Heart left ventricle (tissue), 16 donors: ENCODE measurements at regions not wholly inside any gene's neighbourhood (a gene's known extent, or its start where the extent isn't known, plus 50 kb on each side); places are given as distances from the start of the nearest gene placed in this dataset.

Experiments
- ATAC-seq, 4 donors: fragments of 200-7000 bp; cut with Tn5 transposase; one replicate each; pipeline ENCODE4 v1.9.1; 2020 to 2022; ENCODE audit warnings: moderate library complexity in 4 of 4, mild to moderate bottlenecking in 3 of 4, moderate number of reproducible peaks in 1 of 4
- DNase-seq, 5 donors: peaks; one replicate each; pipeline ENCODE4 v3.0.0-alpha.2; 2020
- H3K27ac ChIP-seq, 12 donors: fragments of 200-600 bp; sonication (generic) in 4 of 12; one replicate each; pipeline versions ENCODE4 v1.5.0 to v1.8.0; 2016 to 2022; ENCODE audit warnings: mild to moderate bottlenecking in 2 of 12
- H3K27me3 ChIP-seq, 9 donors: fragments of 200-600 bp; sonication (generic) in 2 of 9; one replicate each; pipeline versions ENCODE4 v1.5.1 to v1.8.0; 2016 to 2022; ENCODE audit warnings: mild to moderate bottlenecking in 3 of 9
- H3K36me3 ChIP-seq, 9 donors: fragments of 200-600 bp; sonication (generic) in 2 of 9; one replicate each; pipeline versions ENCODE4 v1.5.0 to v1.8.0; 2018 to 2022; ENCODE audit warnings: mild to moderate bottlenecking in 2 of 9
- H3K4me1 ChIP-seq, 12 donors: fragments of 200-600 bp; sonication (generic) in 4 of 12; one replicate each; pipeline versions ENCODE4 v1.5.0 to v1.8.0; 2016 to 2022; ENCODE audit warnings: mild to moderate bottlenecking in 3 of 12
- H3K4me3 ChIP-seq, 12 donors: fragments of 200-600 bp; sonication (generic) in 4 of 12; one replicate each; pipeline versions ENCODE4 v1.5.0 to v1.8.0; 2017 to 2022; ENCODE audit warnings: mild to moderate bottlenecking in 9 of 12, moderate library complexity in 4 of 12
- H3K9me3 ChIP-seq, 12 donors: fragments of 200-600 bp; sonication (generic) in 4 of 12; one replicate each; pipeline versions ENCODE4 v1.5.0 to v1.8.0; 2016 to 2022; ENCODE audit warnings: mild to moderate bottlenecking in 1 of 12
- CTCF ChIP-seq, 12 donors: fragments of 200-600 bp; sonication (generic) in 4 of 12; IDR thresholded peaks; one replicate each; pipeline versions ENCODE4 v1.5.0 to v1.8.0; 2018 to 2022; ENCODE audit warnings: antibody characterized with exemption in 12 of 12, mild to moderate bottlenecking in 5 of 12
- POLR2A ChIP-seq, 2 donors: fragments of 450-650 bp; IDR thresholded peaks; one replicate each; pipeline ENCODE4 v1.6.1; 2017; ENCODE audit warnings: antibody characterized with exemption in 2 of 2, mild to moderate bottlenecking in 2 of 2, moderate library complexity in 2 of 2
- WGBS, 4 donors: extraction: QIAGEN DNeasy Blood & Tissue Kit in 2 of 4; methylation state at CpG; one replicate each; pipeline versions ENCODE4 v1.1.5 to v1.1.7; 2013 to 2018; 5-methylcytosine and 5-hydroxymethylcytosine counted together
- intact Hi-C, 10 donors: fragments of 100-400 bp; cut with DNase I; formaldehyde crosslinking; loops; one replicate each; pipeline versions ENCODE4 v1.11.1 to v1.14.2; 2022
- donor health status: ischemic (EF 13 %, LVEDD 7.1; RV severe dilation, severe dysfunction).
- donor health status: healthy with polysubstance abuse.
- donor health status: DM: no; HTN: yes; CAD: no.
- donor health status: DM: no; HTN: no; CAD: no.
- donor health status: ischemic (EF 25% LVEDD 6.9; RV normal size, moderate dysfunction).
- donor health status: ischemic (EF 25% LVEDD 5.7; RV mildly dilated, moderate dysfunction).
- donor health status: healthy.
- donor health status: DM: yes; HTN: yes; CAD: no.
- donor health status: ischemic (EF 35%, LVEDD 5.7; RV mildly dilated, moderate dysfunction).
- donor health status: nonischemic (EF 11% LVEDD 7.7; RV severe dilation, severe dysfunction).
- donor health status: DM: yes; HTN: yes; CAD: no.
- donor health status: PGD.
- donor health status: ischemic (EF 29% LVEDD 5.4; RV normal size, mild dysfunction).
- donor health status: nonischemic (EF 23%, LVEDD 6.1; RV moderate dilation, normal function).

DNA sequence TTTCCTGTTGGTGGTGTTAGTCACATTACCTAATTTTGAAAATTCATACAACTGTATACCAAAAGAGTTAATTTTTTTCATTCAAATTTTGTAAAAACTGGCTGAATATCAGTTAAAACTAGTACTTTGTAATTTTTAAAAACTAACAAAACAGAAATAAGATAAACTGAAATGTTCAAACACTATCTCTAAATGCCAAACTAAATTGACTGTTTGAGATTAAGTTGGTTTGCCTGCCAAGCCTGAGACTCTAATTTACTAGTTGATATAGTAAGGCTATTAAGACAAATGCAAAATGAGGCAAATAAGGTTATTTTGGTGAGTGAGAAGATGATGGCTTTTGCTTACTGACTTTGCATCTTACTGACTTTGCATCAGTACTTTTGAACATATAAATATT lies 1134.9 kb upstream of the LRRN3 start:
- Histone ChIP-seq H3K27ac (no peak overlapping the region), H3K36me3 (no peaks in the 10 kb centered on the region), H3K4me3 (no peak overlapping the region), H3K9me3 (peaks cover 0 to 2% (median 0%) of the 10 kb centered on the region in 12 donors), H3K4me1 (no peaks in the 10 kb centered on the region), H3K27me3 (no peaks in the 10 kb centered on the region)
- no peak for ATAC-seq
- no peak for TF ChIP-seq CTCF (IDR thresholded peaks at IDR 0.05)
- no peak for TF ChIP-seq POLR2A (IDR thresholded peaks at IDR 0.05)
- DNase-seq = no peak
- intact Hi-C loops = no loop called here

GRCh38 chr7:109956916-109957315 lies 1134.0 kb upstream of the LRRN3 start:
- no peak for ATAC-seq
- intact Hi-C loops = no loop called here
- H3K27ac ChIP-seq = no peak overlapping the region

DNA sequence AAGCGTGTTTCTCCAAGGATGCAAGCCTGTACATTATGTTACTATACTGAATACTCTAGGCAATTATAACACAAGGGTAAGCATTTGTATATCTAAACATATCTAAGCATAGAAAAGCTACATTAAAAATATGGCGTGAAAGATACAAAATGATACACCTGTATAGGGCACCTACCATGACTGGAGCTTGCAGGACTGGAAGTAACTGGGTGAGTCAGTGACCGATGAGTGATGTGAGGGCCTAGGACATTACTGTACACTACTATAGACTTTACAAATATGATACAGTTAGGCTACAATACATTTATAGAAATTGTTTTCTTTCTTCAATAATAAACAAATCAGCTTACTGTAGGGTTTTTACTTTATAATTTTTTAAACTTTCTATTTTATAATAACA lies 1127.2 kb upstream of the LRRN3 start:
- intact Hi-C loops = loop anchor here in 1 of 10 donors (10.0 kb wide), 1 partner anchor 59 kb away; no protein-coding TSS in a partner anchor
- no peak for TF ChIP-seq CTCF (IDR thresholded peaks at IDR 0.05)
- TF ChIP-seq POLR2A (IDR thresholded peaks at IDR 0.05) = no peak
- 64 to 93% (median 78%) methylated on average over 3 of the region's 3 CpGs for WGBS, 4 donors

More at GRCh38 chr7:109956916-109957315, 1134.0 kb upstream of the LRRN3 start:
- H3K4me3 ChIP-seq = no peak overlapping the region
- no peaks in the 10 kb centered on the region for H3K36me3 ChIP-seq
- no peaks in the 10 kb centered on the region for H3K27me3 ChIP-seq
- DNase-seq = no peak
- no peaks in the 10 kb centered on the region for H3K4me1 ChIP-seq
- TF ChIP-seq CTCF (IDR thresholded peaks at IDR 0.05) (no peak), POLR2A (IDR thresholded peaks at IDR 0.05) (no peak)
- peaks cover 0 to 5% (median 0%) of the 10 kb centered on the region in 12 donors for H3K9me3 ChIP-seq

GRCh38 chr7:109964780-109965179 lies 1126.1 kb upstream of the LRRN3 start:
- 56 to 77% (median 72%) methylated on average over 2 of the region's 2 CpGs for WGBS, 4 donors

More for the DNA sequence above, 1127.2 kb upstream of the LRRN3 start:
- Histone ChIP-seq H3K4me3 (no peak overlapping the region), H3K27ac (no peak overlapping the region), H3K9me3 (peaks cover 0 to 5% (median 0%) of the 10 kb centered on the region in 12 donors), H3K27me3 (no peaks in the 10 kb centered on the region), H3K4me1 (no peaks in the 10 kb centered on the region), H3K36me3 (no peaks in the 10 kb centered on the region)
- ATAC-seq = no peak
- DNase-seq = no peak

More at GRCh38 chr7:109964780-109965179, 1126.1 kb upstream of the LRRN3 start:
- no peak overlapping the region for H3K27ac ChIP-seq
- no peaks in the 10 kb centered on the region for H3K27me3 ChIP-seq
- TF ChIP-seq POLR2A (IDR thresholded peaks at IDR 0.05) = no peak
- no peak for TF ChIP-seq CTCF (IDR thresholded peaks at IDR 0.05)
- ATAC-seq (no peak), DNase-seq (no peak)
- H3K4me1 ChIP-seq = no peaks in the 10 kb centered on the region
- intact Hi-C loops = loop anchor here in 1 of 10 donors (10.0 kb wide), 1 partner anchor 60 kb away; no protein-coding TSS in a partner anchor
- H3K4me3 ChIP-seq = no peak overlapping the region
- no peaks in the 10 kb centered on the region for H3K36me3 ChIP-seq
- peaks cover 0 to 5% (median 0%) of the 10 kb centered on the region in 12 donors for H3K9me3 ChIP-seq
